Liver (tissue), 3 donors: ENCODE measurements at regions not wholly inside any gene's neighbourhood (a gene's known extent, or its start where the extent isn't known, plus 50 kb on each side); places are given as distances from the start of the nearest gene placed in this dataset.

Experiments used
- CTCF ChIP-seq: fragments of 150-350 bp; IDR thresholded peaks from 2 replicates; pipeline ENCODE4 v1.5.1; 2017; ENCODE audit warnings: improper control_type of control experiment, low read depth, low read length; ENCODE audit not compliant: missing input control
- HNF4A ChIP-seq, 2 donors: conservative IDR thresholded peaks; 2 replicates each; pipeline ENCODE4 v1.6.1; 2016; ENCODE audit warnings: antibody characterized with exemption in 2 of 2, mild to moderate bottlenecking in 2 of 2
- RAD21 ChIP-seq, 2 donors: IDR thresholded peaks; 2 replicates each; pipeline ENCODE4 v1.6.1; 2016; ENCODE audit warnings: antibody characterized with exemption in 2 of 2, mild to moderate bottlenecking in 2 of 2
- REST ChIP-seq: IDR thresholded peaks from 2 replicates; pipeline ENCODE4 v1.6.1; 2016; ENCODE audit warnings: antibody characterized with exemption, mild to moderate bottlenecking
- SP1 ChIP-seq: IDR thresholded peaks from 2 replicates; pipeline ENCODE4 v1.6.1; 2018; ENCODE audit warnings: antibody characterized with exemption, mild to moderate bottlenecking
- ZBTB33 ChIP-seq: IDR thresholded peaks from 2 replicates; pipeline ENCODE4 v1.6.1; 2016; ENCODE audit warnings: antibody characterized with exemption
- donor health status: healthy.
- donor health status: healthy.

GRCh38 chrY:8807648-8808408 lies 529.4 kb upstream of the TSPY4 start:
- no peak for TF ChIP-seq CTCF
- TF ChIP-seq ZBTB33: no peak
- no peak for TF ChIP-seq SP1
- TF ChIP-seq REST: no peak
- TF ChIP-seq RAD21 (IDR thresholded peaks at IDR 0.05): peak in 1 of 2 donors; percentile 34
- TF ChIP-seq HNF4A (conservative IDR thresholded peaks at IDR 0.05): no peak
